Loucy (cell line): ENCODE measurements at regions not wholly inside any gene's neighbourhood (a gene's known extent, or its start where the extent isn't known, plus 50 kb on each side); places are given as distances from the start of the nearest gene placed in this dataset.
"Not testable (repeated sequence)": the region's sequence is repeated elsewhere in the genome, so short reads cannot be mapped to it uniquely, and the experiment has no call there.

Experiments used
- CTCF ChIP-seq: fragments of 200-600 bp; sonication (generic); conservative IDR thresholded peaks from 2 replicates; pipeline ENCODE4 v1.5.1; 2014; ENCODE audit warnings: mild to moderate bottlenecking, antibody characterized with exemption, low read length
- EZH2phosphoT487 ChIP-seq: fragments of 200-600 bp; IDR thresholded peaks from 2 replicates; pipeline ENCODE4 v1.6.1; 2018; ENCODE audit warnings: antibody characterized with exemption, mild to moderate bottlenecking, moderate library complexity, borderline replicate concordance

- not testable (repeated sequence) for TF ChIP-seq CTCF, EZH2phosphoT487
These were observed 394.7 kb downstream of the TMEM121 start for GRCh38 chr14:105920803-105921755.
